ENCODE measurements at regions not wholly inside any gene's neighbourhood (a gene's known extent, or its start where the extent isn't known, plus 50 kb on each side); places are given as distances from the start of the nearest gene placed in this dataset.
"Not testable (repeated sequence)": the region's sequence is repeated elsewhere in the genome, so short reads cannot be mapped to it uniquely, and the experiment has no call there.

- no peak for DNase-seq (ENCODE audit: low spot score)
These were observed 261.4 kb downstream of the CTH start for GRCh38 chr1:70672442-70672888.

GRCh38 chr1:70674941-70675685 is 264.0 kb downstream of the CTH start:
- DNase-seq (ENCODE audit: low spot score), result no peak

- no peak for DNase-seq (ENCODE audit: low spot score)
These were observed 264.7 kb downstream of the CTH start for GRCh38 chr1:70675737-70676156.

GRCh38 chr1:70685300-70686286 is 274.5 kb downstream of the CTH start:
- DNase-seq (ENCODE audit: low spot score), result peak; percentile 28

- no peak for DNase-seq (ENCODE audit: low spot score)
These were observed 277.5 kb downstream of the CTH start for GRCh38 chr1:70688580-70688979.

GRCh38 chr1:70706381-70707037 is 295.4 kb downstream of the CTH start:
- no peak for DNase-seq (ENCODE audit: low spot score)

GRCh38 chr1:70707214-70707613 is 296.1 kb downstream of the CTH start:
- DNase-seq (ENCODE audit: low spot score), result no peak

GRCh38 chr1:70714149-70714548 is 303.1 kb downstream of the CTH start:
- DNase-seq (ENCODE audit: low spot score), result no peak

- DNase-seq (ENCODE audit: low spot score), result no peak
These were observed 306.1 kb downstream of the CTH start for GRCh38 chr1:70717211-70717610.

GRCh38 chr1:70717656-70718055 is 306.6 kb downstream of the CTH start:
- DNase-seq (ENCODE audit: low spot score), result no peak

GRCh38 chr1:70718086-70718630 is 307.1 kb downstream of the CTH start:
- no peak for DNase-seq (ENCODE audit: low spot score)

GRCh38 chr1:70719154-70719553 is 308.1 kb downstream of the CTH start:
- DNase-seq (ENCODE audit: low spot score), result no peak

GRCh38 chr1:70720109-70720508 is 309.0 kb downstream of the CTH start:
- DNase-seq (ENCODE audit: low spot score), result no peak

GRCh38 chr1:70720521-70720920 is 309.5 kb downstream of the CTH start:
- no peak for DNase-seq (ENCODE audit: low spot score)

GRCh38 chr1:70727886-70728489 is 316.9 kb downstream of the CTH start:
- DNase-seq (ENCODE audit: low spot score), result no peak

GRCh38 chr1:70736518-70736917 is 311.1 kb downstream of the PTGER3 start:
- DNase-seq (ENCODE audit: low spot score), result not testable (repeated sequence)

GRCh38 chr1:70737125-70737524 is 310.5 kb downstream of the PTGER3 start:
- DNase-seq (ENCODE audit: low spot score), result no peak

- DNase-seq (ENCODE audit: low spot score), result no peak
These were observed 309.0 kb downstream of the PTGER3 start for GRCh38 chr1:70738624-70739023.

- DNase-seq (ENCODE audit: low spot score), result peak; percentile 1
These were observed 302.4 kb downstream of the PTGER3 start for GRCh38 chr1:70745199-70745598.

GRCh38 chr1:70746062-70746461 is 301.6 kb downstream of the PTGER3 start:
- DNase-seq (ENCODE audit: low spot score), result not testable (repeated sequence)

GRCh38 chr1:70747123-70747522 is 300.5 kb downstream of the PTGER3 start:
- DNase-seq (ENCODE audit: low spot score), result not testable (repeated sequence)

Measured in cerebellar cortex (tissue), 1 donor.